Progenitor cell of endocrine pancreas (in vitro differentiated cells): ENCODE measurements at regions not wholly inside any gene's neighbourhood (a gene's known extent, or its start where the extent isn't known, plus 50 kb on each side); places are given as distances from the start of the nearest gene placed in this dataset.

Source experiments
- DNase-seq: peaks from one replicate; pipeline ENCODE4 v3.0.0; 2021; ENCODE audit warnings: low spot score; ENCODE audit not compliant: unreplicated experiment
- H3K27ac Mint-ChIP-seq: 2 replicates; pipeline ENCODE4 v1.8.0; 2021; ENCODE audit warnings: mild to moderate bottlenecking, moderate library complexity, mixed read lengths
- H3K27me3 Mint-ChIP-seq: 2 replicates; pipeline ENCODE4 v1.8.0; 2021; ENCODE audit warnings: mixed read lengths
- H3K36me3 Mint-ChIP-seq: 2 replicates; pipeline ENCODE4 v1.8.0; 2022; ENCODE audit warnings: mixed read lengths; ENCODE audit not compliant: insufficient read depth
- H3K4me1 Mint-ChIP-seq: 2 replicates; pipeline ENCODE4 v1.8.0; 2021; ENCODE audit warnings: low read depth, mixed read lengths
- H3K4me3 Mint-ChIP-seq: 2 replicates; pipeline ENCODE4 v1.8.0; 2021; ENCODE audit warnings: low read depth, mild to moderate bottlenecking, moderate library complexity, mixed read lengths
- H3K9me3 Mint-ChIP-seq: 2 replicates; pipeline ENCODE4 v1.8.0; 2021; ENCODE audit warnings: low read depth, mixed read lengths
- TF ChIP-seq, protein P1 (sequence below): fragments of 200-600 bp; sonication (generic); IDR thresholded peaks from one replicate; pipeline ENCODE4 v1.5.0; 2021; ENCODE audit warnings: antibody characterized with exemption, mild to moderate bottlenecking; ENCODE audit not compliant: unreplicated experiment

DNA sequence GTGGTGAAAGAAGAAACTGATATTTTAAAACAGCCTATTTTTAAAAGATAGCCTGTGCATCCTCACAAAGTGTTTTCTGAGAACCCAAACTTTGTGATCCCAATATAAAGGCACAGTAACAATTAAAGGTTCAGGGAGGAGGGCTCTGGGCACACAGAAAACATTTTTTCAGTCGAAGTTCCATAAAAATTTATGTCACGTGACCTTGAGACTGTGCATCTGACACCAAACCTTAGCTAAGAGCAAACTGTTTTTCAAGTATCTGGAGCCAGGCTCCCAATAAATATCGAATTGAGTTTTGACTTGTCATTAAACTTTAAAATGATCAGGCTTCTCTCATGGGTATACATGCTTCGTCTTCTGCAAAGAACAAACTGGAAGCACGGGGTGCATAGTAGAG lies 177.9 kb downstream of the BEND2 start:
- peaks cover 12% of the 10 kb centered on the region for H3K9me3 Mint-ChIP-seq
- TF ChIP-seq, protein P1, sequence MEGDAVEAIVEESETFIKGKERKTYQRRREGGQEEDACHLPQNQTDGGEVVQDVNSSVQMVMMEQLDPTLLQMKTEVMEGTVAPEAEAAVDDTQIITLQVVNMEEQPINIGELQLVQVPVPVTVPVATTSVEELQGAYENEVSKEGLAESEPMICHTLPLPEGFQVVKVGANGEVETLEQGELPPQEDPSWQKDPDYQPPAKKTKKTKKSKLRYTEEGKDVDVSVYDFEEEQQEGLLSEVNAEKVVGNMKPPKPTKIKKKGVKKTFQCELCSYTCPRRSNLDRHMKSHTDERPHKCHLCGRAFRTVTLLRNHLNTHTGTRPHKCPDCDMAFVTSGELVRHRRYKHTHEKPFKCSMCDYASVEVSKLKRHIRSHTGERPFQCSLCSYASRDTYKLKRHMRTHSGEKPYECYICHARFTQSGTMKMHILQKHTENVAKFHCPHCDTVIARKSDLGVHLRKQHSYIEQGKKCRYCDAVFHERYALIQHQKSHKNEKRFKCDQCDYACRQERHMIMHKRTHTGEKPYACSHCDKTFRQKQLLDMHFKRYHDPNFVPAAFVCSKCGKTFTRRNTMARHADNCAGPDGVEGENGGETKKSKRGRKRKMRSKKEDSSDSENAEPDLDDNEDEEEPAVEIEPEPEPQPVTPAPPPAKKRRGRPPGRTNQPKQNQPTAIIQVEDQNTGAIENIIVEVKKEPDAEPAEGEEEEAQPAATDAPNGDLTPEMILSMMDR: no peak
- H3K4me1 Mint-ChIP-seq: no peaks in the 10 kb centered on the region
- DNase-seq: no peak
- no peak overlapping the region for H3K27ac Mint-ChIP-seq
- H3K4me3 Mint-ChIP-seq: no peak overlapping the region
- H3K27me3 Mint-ChIP-seq: no peaks in the 10 kb centered on the region
- no peaks in the 10 kb centered on the region for H3K36me3 Mint-ChIP-seq

DNA sequence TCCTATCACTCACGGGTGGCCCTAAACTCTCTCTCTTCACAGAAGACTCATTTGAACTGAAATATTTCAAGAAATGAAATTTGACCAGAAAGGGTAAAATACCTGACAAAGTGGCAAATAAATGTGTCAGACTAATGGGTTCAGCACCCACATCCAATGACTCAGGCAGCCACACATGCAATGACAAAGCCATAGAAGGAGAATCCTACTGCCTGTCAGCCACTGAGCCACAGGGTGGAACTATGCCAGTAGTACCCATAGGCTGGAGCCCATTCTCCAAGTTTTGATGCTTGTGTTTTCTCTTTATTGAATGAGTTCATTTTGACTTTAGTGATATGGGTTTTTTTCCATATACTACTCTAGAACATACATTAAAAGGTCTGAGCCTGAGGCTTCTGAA lies 179.0 kb downstream of the BEND2 start:
- Mint-ChIP-seq H3K27ac (no peak overlapping the region), H3K9me3 (peaks cover 11% of the 10 kb centered on the region), H3K4me1 (no peaks in the 10 kb centered on the region), H3K27me3 (no peaks in the 10 kb centered on the region), H3K36me3 (no peaks in the 10 kb centered on the region), H3K4me3 (no peak overlapping the region)
- no peak for DNase-seq
- TF ChIP-seq, protein P1: no peak

DNA sequence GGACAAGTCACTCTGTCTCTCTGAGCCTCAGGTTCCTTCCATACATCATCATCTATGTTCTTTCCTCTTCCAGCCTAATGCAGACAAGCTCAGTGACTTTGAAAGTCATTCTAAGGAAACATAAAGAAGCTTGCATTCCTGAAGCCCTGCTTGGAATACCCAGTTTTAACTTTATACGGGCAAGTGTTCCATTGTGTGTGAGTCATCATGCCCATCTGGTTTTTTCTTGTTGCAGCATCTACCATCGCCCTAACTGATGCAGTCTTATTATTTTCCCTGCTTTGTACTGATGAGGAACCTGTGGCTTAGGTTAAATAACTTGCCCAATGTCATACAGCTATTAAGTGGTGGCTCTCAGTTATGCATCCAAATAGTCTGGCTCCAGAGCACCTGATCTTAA lies 177.9 kb upstream of the RAI2 start:
- Mint-ChIP-seq H3K9me3 (peaks cover 7% of the 10 kb centered on the region), H3K4me1 (no peaks in the 10 kb centered on the region), H3K36me3 (no peaks in the 10 kb centered on the region), H3K27me3 (no peaks in the 10 kb centered on the region), H3K27ac (no peak overlapping the region), H3K4me3 (no peak overlapping the region)
- no peak for DNase-seq
- TF ChIP-seq, protein P1: no peak

DNA sequence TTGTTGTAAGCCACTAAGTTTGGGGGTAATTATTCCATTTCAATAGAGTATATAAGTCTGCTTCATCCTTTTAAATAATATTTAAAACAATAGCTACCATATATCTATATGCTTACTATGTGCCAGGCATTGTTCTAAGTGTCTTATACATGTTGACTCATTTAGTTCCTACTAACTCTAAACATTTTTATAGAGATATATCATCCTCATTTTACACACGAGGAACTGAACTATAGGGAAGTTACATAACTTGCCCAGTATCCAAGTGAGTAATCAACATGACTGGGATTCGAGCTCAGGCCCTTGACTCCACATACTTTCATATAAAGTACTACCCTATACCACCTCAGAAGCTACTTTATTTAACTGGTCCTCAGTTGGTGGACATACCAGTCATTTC lies 175.3 kb upstream of the RAI2 start:
- Mint-ChIP-seq H3K4me3 (no peak overlapping the region), H3K27me3 (no peaks in the 10 kb centered on the region), H3K9me3 (peaks cover 7% of the 10 kb centered on the region), H3K36me3 (no peaks in the 10 kb centered on the region), H3K4me1 (no peaks in the 10 kb centered on the region), H3K27ac (no peak overlapping the region)
- TF ChIP-seq, protein P1: no peak
- DNase-seq: no peak

DNA sequence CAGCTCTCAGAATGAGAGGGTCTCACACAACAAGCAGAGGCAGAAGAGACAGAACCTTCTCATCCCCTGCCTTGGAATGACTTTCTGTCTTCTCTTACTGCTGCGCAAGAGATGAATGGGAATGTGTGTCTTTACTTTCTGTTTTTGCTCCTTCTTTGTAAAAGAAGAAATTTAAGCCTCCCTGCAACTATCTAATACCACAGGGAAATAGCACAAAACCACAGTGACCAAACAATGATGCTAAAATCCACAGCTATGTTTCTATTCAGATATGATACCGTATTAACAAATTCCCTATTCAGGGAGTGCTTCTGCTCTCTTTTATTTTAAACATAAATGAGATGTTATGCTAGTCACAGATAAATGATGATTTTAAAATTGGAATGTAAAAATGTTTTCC lies 173.8 kb upstream of the RAI2 start:
- no peak overlapping the region for H3K27ac Mint-ChIP-seq
- DNase-seq: no peak
- H3K9me3 Mint-ChIP-seq: peaks cover 11% of the 10 kb centered on the region
- H3K4me1 Mint-ChIP-seq: no peaks in the 10 kb centered on the region
- no peaks in the 10 kb centered on the region for H3K27me3 Mint-ChIP-seq
- H3K4me3 Mint-ChIP-seq: no peak overlapping the region
- H3K36me3 Mint-ChIP-seq: no peaks in the 10 kb centered on the region
- TF ChIP-seq, protein P1: no peak

DNA sequence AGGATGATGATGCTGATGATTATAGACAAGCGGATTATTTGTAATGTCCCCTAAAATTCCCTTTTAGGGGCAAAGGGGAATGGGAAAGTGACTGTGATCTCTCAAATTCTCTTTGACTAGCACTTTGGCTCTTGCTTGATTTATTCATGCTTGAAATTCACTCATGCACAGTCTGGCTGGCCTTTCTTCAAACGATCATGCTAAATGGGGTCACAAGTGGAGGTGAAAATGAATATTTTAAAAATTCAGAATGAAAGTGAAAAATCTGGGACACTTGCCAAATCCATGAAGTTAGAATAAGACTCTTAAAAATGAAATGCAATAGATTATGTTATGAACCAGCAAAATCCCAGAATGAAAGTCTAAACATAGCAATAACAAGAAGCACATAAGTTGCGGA lies 173.4 kb upstream of the RAI2 start:
- Mint-ChIP-seq H3K27ac (no peak overlapping the region), H3K36me3 (no peaks in the 10 kb centered on the region)
- TF ChIP-seq, protein P1: no peak

More for the DNA sequence above, 173.4 kb upstream of the RAI2 start:
- no peak for DNase-seq
- no peak overlapping the region for H3K4me3 Mint-ChIP-seq
- no peaks in the 10 kb centered on the region for H3K4me1 Mint-ChIP-seq
- H3K9me3 Mint-ChIP-seq: peaks cover 11% of the 10 kb centered on the region
- H3K27me3 Mint-ChIP-seq: no peaks in the 10 kb centered on the region
